ENCODE measurements at regions not wholly inside any gene's neighbourhood (a gene's known extent, or its start where the extent isn't known, plus 50 kb on each side); places are given as distances from the start of the nearest gene placed in this dataset.

DNA sequence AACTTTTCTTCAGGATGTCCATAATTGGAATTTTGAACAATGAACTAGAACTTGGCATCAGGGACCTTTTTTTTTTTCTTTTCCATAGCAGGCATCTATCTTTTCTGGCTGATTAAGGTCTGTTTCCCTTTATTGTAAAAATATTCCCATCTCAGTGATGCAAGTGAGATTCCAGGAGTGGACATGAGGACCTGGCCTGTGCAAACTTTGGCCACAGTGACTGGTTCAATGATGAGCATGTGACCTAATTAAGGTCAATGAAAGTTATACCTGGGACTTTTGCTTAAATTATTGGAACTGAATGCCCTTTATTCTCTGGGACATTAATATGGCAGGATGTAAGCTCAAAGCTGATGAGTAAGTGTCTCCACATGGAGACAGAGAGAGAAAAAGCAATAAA is 83.8 kb downstream of the DIO2 start:
- TF ChIP-seq, protein P1, sequence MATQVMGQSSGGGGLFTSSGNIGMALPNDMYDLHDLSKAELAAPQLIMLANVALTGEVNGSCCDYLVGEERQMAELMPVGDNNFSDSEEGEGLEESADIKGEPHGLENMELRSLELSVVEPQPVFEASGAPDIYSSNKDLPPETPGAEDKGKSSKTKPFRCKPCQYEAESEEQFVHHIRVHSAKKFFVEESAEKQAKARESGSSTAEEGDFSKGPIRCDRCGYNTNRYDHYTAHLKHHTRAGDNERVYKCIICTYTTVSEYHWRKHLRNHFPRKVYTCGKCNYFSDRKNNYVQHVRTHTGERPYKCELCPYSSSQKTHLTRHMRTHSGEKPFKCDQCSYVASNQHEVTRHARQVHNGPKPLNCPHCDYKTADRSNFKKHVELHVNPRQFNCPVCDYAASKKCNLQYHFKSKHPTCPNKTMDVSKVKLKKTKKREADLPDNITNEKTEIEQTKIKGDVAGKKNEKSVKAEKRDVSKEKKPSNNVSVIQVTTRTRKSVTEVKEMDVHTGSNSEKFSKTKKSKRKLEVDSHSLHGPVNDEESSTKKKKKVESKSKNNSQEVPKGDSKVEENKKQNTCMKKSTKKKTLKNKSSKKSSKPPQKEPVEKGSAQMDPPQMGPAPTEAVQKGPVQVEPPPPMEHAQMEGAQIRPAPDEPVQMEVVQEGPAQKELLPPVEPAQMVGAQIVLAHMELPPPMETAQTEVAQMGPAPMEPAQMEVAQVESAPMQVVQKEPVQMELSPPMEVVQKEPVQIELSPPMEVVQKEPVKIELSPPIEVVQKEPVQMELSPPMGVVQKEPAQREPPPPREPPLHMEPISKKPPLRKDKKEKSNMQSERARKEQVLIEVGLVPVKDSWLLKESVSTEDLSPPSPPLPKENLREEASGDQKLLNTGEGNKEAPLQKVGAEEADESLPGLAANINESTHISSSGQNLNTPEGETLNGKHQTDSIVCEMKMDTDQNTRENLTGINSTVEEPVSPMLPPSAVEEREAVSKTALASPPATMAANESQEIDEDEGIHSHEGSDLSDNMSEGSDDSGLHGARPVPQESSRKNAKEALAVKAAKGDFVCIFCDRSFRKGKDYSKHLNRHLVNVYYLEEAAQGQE (IDR thresholded peaks at IDR 0.05; ENCODE audit: low read depth), result no peak
- TF ChIP-seq CBX3 (IDR thresholded peaks at IDR 0.05; ENCODE audit: low read depth) (no peak), YY1 (IDR thresholded peaks at IDR 0.05; ENCODE audit: extremely low read depth, insufficient replicate concordance, low read depth, low read length) (no peak), ZFX (IDR thresholded peaks at IDR 0.05) (no peak), POLR2AphosphoS5 (IDR thresholded peaks at IDR 0.05; ENCODE audit: low read depth, low read length) (no peak), TCF7L2 (IDR thresholded peaks at IDR 0.05; ENCODE audit: borderline replicate concordance, extremely low read depth, insufficient read depth, insufficient read length) (no peak), EZH2phosphoT487 (IDR thresholded peaks at IDR 0.05; ENCODE audit: borderline replicate concordance) (no peak), CEBPB (IDR thresholded peaks at IDR 0.05; ENCODE audit: low read depth) (no peak), JUND (IDR thresholded peaks at IDR 0.05) (no peak)
- TF ChIP-seq, protein P2, sequence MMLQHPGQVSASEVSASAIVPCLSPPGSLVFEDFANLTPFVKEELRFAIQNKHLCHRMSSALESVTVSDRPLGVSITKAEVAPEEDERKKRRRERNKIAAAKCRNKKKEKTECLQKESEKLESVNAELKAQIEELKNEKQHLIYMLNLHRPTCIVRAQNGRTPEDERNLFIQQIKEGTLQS (IDR thresholded peaks at IDR 0.05), result no peak
- no peak for DNase-seq (ENCODE audit: low read depth, low spot score)
- Histone ChIP-seq H3K79me2 (ENCODE audit: insufficient read depth, low read length) (no peaks in the 10 kb centered on the region), H3K27me3 (ENCODE audit: insufficient read depth, low read length) (no peaks in the 10 kb centered on the region), H3K4me3 (replicated peaks in 1 of 2; ENCODE audit: low read depth in 1 of 2, low read length in 2 of 2) (no peak overlapping the region), H3K4me1 (ENCODE audit: control insufficient read depth in 1 of 2, insufficient read depth in 2 of 2, low read length in 2 of 2) (no peaks in the 10 kb centered on the region), H3K4me2 (ENCODE audit: low read length) (no peak overlapping the region), H3K9me2 (ENCODE audit: insufficient read depth) (no peaks in the 10 kb centered on the region), H3K9ac (ENCODE audit: low read length) (no peak overlapping the region), H2AFZ (ENCODE audit: low read depth, low read length, poor library complexity, severe bottlenecking) (no peak overlapping the region), H4K20me1 (ENCODE audit: insufficient read depth) (no peaks in the 10 kb centered on the region), H3K36me3 (ENCODE audit: control insufficient read depth in 1 of 2, insufficient read depth in 2 of 2, low read length in 2 of 2) (no peaks in the 10 kb centered on the region), H3K27ac (ENCODE audit: low read depth, low read length) (no peak overlapping the region), H3K9me3 (ENCODE audit: control insufficient read depth in 1 of 2, insufficient read depth in 1 of 2, low read depth in 1 of 2, low read length in 2 of 2) (peaks cover 7 to 11% of the 10 kb centered on the region in 2 experiments; a peak in 2 of 4 replicates)
- ATAC-seq, result no peak
- ChIA-PET POLR2A (no interaction called here), RAD21 (ENCODE audit: low non-redundant PET in 1 of 2, low total read pairs in 2 of 2, uncharacterized antibody in 2 of 2, unreplicated experiment in 2 of 2) (no interaction called here), CTCF (no interaction called here)
- intact Hi-C loops (cut with micrococcal nuclease), result no loop called here
- no TSS peak for BruUV-seq (replicated peaks)

Data from HCT116 (cell line).